ENCODE measurements at regions not wholly inside any gene's neighbourhood (a gene's known extent, or its start where the extent isn't known, plus 50 kb on each side); places are given as distances from the start of the nearest gene placed in this dataset.
"Not testable (repeated sequence)": the region's sequence is repeated elsewhere in the genome, so short reads cannot be mapped to it uniquely, and the experiment has no call there.

- DNase-seq = peak; percentile 81
Measured at GRCh38 chr5:25568989-25569625, 924.3 kb upstream of the CDH10 start.

GRCh38 chr5:25568294-25568693 is 923.5 kb upstream of the CDH10 start:
- no peak for DNase-seq

- no peak for DNase-seq
Measured at GRCh38 chr5:25567881-25568280, 923.1 kb upstream of the CDH10 start.

DNA sequence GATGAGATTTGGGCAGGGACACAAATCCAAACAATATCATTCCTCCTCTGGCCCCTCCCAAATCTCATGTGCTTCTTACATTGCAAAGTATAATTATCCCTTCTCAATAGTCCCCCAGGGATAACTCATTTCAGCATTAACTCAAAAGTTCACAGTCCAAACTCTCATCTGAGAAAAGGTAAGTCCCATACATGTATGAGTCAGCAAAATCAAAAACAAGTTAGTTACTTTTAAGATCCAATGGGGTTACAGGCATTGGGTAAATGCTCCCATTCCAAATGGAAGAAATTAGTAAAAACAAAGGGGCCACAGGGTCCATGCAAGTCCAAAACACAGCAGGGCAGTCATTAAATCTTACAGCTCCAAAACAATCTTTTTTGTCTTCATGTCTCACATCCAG is 917.9 kb upstream of the CDH10 start:
- no peak for DNase-seq

DNA sequence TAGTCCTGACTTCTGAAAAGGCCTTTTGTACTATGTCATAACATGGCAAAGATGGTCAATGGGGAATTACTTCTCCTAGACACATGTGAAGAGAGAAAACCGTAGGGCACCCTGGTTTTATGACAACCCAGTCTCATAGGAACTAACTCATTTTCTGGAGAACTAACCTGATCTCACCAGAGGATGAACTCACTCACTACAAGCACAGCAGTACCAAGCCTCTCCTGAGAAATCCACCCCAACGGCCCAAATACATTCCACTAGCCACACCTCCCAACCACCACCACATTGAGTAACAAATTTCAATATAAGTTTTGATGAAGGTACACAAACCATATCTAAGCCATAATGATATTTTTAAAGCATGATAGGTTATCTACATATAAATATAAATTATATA is 909.3 kb upstream of the CDH10 start:
- no peak for DNase-seq

DNA sequence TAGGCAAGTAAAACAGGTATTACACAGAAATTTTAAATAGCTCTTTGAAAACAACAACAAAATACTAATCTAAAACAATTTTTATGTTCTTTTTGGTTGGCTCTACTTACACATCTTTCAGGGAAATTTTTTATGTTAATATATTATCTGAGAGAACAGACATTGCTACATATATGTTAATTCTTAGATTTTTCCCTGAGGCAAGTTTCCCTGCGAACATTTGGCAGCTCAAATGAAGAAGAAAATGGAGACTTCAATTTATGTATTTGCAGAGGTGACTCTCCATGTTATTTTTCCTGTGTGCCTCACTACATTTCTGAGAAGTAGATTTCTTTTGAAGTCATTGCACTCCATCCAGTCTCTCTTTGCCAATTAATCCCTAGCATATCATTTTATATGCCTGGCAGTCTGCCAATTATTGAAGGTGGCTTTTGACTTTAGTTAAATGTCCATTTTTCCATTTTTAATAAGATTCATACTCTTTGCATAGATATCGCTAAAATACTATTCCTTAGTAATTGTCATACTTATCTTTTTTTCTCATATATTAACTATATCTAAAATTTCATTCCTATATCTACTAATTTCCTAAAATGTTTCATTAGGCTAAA is 908.2 kb upstream of the CDH10 start:
- no peak for DNase-seq

GRCh38 chr5:25550793-25551192 is 906.0 kb upstream of the CDH10 start:
- no peak for DNase-seq

- DNase-seq = peak; percentile 3
Measured at GRCh38 chr5:25544652-25545249, 900.0 kb upstream of the CDH10 start.

DNA sequence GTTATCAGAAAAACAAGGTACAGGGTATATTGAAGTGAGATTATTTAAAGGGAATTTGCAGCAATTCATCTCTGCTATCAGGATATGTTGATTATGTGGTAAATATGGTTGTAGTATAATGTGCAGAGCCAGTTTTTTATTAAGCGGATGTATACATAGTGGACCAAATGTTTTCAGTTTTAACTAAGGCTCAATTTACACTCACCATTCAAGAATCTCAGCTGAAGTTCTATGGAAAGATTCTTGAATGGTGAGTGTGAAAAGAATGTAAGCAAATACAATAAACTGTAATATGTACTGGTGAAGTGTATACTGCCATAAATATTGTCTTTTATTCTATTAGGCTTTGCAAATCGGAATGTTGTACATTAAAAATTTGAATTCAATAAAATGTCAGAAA is 895.9 kb upstream of the CDH10 start:
- no peak for DNase-seq

GRCh38 chr5:25539536-25539935 is 894.8 kb upstream of the CDH10 start:
- no peak for DNase-seq

GRCh38 chr5:25536461-25536860 is 891.7 kb upstream of the CDH10 start:
- DNase-seq = not testable (repeated sequence)

- no peak for DNase-seq
Measured at GRCh38 chr5:25516141-25516540, 871.4 kb upstream of the CDH10 start.

DNA sequence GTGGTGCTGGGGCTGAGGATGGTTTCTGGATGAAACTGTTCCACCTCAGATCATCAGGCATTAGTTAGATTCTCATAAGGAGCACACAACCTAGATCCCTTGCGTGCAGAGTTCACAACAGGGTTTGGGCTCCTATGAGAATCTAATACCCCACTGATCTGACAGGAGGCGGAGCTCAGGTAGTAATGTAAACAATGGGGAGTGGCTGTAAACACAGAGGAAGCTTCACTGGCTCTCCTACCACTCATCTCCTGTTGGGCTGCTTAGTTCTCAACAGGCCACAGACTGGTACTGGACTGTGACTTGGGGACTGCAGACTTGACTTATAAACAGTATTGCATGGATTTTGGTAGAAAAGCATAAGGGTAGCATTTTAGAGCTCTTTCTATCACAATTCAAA is 870.7 kb upstream of the CDH10 start:
- DNase-seq = no peak

- not testable (repeated sequence) for DNase-seq
Measured at GRCh38 chr5:25510692-25511091, 865.9 kb upstream of the CDH10 start.

DNA sequence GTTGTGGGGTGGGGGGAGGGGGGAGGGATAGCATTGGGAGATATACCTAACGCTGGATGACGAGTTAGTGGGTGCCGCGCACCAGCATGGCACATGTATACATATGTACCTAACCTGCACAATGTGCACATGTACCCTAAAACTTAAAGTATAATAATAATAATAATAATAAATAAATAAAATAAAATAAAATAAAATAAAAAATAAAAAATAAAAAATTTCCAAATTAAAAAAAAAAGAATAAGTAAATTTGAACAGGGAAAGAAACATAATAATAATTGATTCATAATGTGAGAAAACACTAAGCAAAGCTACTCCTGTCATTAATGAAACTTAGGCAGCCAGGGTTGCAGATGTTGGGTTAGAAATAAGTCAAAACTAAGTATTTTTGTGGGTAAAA is 863.2 kb upstream of the CDH10 start:
- DNase-seq = not testable (repeated sequence)

GRCh38 chr5:25500635-25501034 is 855.9 kb upstream of the CDH10 start:
- no peak for DNase-seq

GRCh38 chr5:25489834-25490538 is 845.2 kb upstream of the CDH10 start:
- DNase-seq = no peak

DNA sequence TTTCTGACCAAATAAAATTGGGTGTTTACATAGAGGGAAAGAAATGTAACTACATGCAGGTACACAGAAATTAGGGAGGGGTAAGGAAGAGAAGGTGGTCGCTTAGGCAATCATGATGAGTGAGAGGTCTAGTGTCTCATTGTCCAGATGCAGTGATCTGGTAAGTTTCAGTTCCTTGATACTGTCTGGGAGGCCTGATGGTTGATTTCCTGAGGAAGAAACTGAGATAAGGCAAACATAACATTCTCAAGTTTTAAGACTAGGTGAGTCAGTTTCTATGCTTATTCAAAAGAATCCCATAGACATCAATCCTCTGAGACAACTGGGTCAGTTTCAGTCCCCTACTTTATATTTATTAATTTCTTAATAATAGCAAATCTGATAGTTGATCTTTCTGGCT is 843.3 kb upstream of the CDH10 start:
- DNase-seq = no peak

DNA sequence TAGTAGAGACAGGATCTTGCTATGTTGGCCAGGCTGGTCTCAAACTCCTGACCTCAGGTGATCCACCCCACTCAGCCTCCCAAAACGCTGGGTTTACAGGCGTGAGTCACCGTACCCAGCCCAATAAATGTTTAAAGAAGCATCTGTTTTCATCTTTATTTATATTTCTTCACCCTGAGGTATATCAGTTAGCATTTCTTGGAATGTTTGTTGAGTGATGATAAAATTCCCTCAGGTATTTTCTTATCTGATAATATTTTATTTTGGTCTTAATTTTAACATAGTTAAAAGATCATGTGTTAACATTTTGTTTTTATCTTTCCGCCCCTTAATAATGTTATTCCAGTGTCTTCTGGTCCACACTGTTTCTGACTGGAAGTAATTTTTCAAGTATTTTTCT is 839.6 kb upstream of the CDH10 start:
- DNase-seq = no peak

- DNase-seq = peak; percentile 6
Measured at GRCh38 chr5:25481463-25481862, 836.7 kb upstream of the CDH10 start.

GRCh38 chr5:25459082-25459481 is 814.3 kb upstream of the CDH10 start:
- DNase-seq = no peak

DNA sequence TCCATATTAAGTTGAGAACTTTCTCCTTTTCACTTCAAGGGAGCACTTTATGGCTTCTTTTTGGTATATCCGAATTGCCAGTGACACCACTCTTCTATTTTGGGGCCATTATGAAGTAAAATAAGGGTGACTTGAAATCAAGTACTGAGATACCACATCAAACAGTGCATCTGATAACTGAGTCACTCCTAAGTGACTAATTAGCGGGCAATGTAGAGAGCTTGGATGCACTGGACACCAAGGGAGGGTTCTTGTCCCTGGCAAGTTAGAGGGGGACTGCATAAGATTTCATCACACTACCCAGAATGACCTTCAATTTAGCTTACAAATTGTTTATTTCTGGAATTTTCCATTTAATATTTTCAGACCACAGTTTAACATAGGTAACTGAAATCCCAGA is 813.9 kb upstream of the CDH10 start:
- DNase-seq = no peak

DNA sequence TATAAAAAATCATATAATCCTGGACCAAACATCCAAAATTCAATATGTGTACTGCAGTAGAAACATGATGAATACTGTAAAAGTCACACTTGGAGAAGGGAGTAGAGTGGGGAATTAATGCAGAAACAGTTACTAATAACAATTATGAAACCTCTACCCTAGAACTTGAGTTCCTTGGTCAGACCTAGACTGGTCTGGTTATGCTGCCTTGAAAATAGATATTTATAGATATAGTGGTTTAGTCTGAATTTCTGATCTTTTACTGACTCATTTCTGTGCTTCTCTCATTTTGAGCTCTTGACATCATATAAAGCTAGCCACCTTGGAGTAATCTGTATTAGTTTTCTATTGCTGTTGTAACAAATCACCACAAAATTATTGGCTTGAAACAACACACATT is 808.7 kb upstream of the CDH10 start:
- DNase-seq = no peak

DNA sequence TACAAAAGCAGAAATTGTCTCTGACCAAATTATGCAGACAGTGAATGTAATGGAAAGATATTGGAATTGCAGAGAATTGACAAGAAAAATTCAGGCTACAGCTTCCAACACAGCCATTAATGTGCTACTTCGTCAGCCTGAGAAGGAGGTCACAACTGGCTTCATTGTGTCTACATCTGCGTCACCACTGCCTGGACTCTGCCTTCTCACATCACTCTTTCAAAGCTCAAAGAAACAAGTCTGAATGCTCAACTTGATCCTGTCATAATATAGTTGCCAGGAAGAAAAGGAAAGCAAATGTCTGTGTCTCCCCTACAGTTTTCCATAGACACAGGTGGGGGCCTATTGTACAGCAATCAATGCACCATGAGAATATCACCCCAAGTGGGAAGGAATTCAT is 806.5 kb upstream of the CDH10 start:
- DNase-seq = no peak

Measured in NCI-H2227 treated with DMSO at 0.1 percent for 48 hours (cell line).